NT2/D1 (cell line): ENCODE measurements at regions not wholly inside any gene's neighbourhood (a gene's known extent, or its start where the extent isn't known, plus 50 kb on each side); places are given as distances from the start of the nearest gene placed in this dataset.

Experiments used
- YY1 ChIP-seq: IDR thresholded peaks from 2 replicates; pipeline ENCODE4 v1.6.1; 2011; ENCODE audit not compliant: insufficient read length, insufficient read depth
- ZNF274 ChIP-seq: IDR thresholded peaks from 2 replicates; pipeline ENCODE4 v1.6.1; 2011; ENCODE audit warnings: mild to moderate bottlenecking, low read depth, low read length

GRCh38 chr3:86161493-86161892 is 829.5 kb downstream of the VGLL3 start:
- TF ChIP-seq ZNF274 (no peak), YY1 (no peak)
